GM12891 (cell line): ENCODE measurements at regions not wholly inside any gene's neighbourhood (a gene's known extent, or its start where the extent isn't known, plus 50 kb on each side); places are given as distances from the start of the nearest gene placed in this dataset.
"Not testable (repeated sequence)": the region's sequence is repeated elsewhere in the genome, so short reads cannot be mapped to it uniquely, and the experiment has no call there.

Source experiments
- DNase-seq: peaks from one replicate; pipeline ENCODE4 v3.0.0; 2011; ENCODE audit warnings: low spot score; ENCODE audit not compliant: insufficient read length
- FAIRE-seq: peaks from 2 replicates; lab custom pipeline; 2011; peaks lifted over from hg19 to GRCh38; lab: Jason Lieb, UNC
- PAX5 ChIP-seq: IDR thresholded peaks from 2 replicates; pipeline ENCODE4 v1.6.1; 2011; ENCODE audit warnings: low read length, moderate library complexity, mild to moderate bottlenecking; ENCODE audit not compliant: insufficient read depth, severe bottlenecking
- POLR2A ChIP-seq: IDR thresholded peaks from 2 replicates; pipeline ENCODE4 v1.6.1; 2011; ENCODE audit warnings: low read depth, low read length, control low read depth
- POLR2AphosphoS5 ChIP-seq: IDR thresholded peaks from 2 replicates; pipeline ENCODE4 v1.6.1; 2011; ENCODE audit warnings: low read depth, low read length, control low read depth
- POU2F2 ChIP-seq: IDR thresholded peaks from 2 replicates; pipeline ENCODE4 v1.6.1; 2011; ENCODE audit warnings: low read depth, mild to moderate bottlenecking, control low read depth, low read length, moderate library complexity
- SPI1 ChIP-seq: IDR thresholded peaks from 2 replicates; pipeline ENCODE4 v1.6.1; 2011; ENCODE audit warnings: low read depth, low read length, control low read depth
- TAF1 ChIP-seq: IDR thresholded peaks from 2 replicates; pipeline ENCODE4 v1.6.1; 2011; ENCODE audit warnings: low read depth, low read length, control low read depth

GRCh38 chr3:87969620-87970019 is 89.2 kb downstream of the CGGBP1 start:
- TF ChIP-seq POLR2A (no peak), SPI1 (no peak), POU2F2 (no peak), PAX5 (no peak), POLR2AphosphoS5 (no peak), TAF1 (no peak)
- no peak for FAIRE-seq
- DNase-seq, result no peak

DNA sequence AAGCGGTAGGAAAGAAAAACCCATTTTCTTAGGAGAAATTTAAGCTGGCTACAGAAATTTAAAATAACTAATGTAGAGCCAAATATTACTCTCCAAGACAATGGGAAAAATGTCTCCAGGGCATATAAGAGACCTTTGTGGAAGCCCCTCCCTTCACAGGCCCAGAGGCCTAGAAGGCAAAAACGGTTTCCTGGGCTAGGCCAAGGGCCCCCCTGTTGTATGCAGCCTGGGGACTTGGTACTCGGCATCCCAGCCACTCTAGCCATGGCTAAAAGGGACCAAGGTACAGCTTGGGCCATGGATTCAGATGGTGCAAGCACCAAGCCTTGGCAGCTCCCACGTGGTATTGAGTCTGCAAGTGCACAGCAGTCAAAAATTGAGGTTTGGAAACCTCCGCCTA is 90.1 kb downstream of the CGGBP1 start:
- no peak for DNase-seq
- no peak for FAIRE-seq

DNA sequence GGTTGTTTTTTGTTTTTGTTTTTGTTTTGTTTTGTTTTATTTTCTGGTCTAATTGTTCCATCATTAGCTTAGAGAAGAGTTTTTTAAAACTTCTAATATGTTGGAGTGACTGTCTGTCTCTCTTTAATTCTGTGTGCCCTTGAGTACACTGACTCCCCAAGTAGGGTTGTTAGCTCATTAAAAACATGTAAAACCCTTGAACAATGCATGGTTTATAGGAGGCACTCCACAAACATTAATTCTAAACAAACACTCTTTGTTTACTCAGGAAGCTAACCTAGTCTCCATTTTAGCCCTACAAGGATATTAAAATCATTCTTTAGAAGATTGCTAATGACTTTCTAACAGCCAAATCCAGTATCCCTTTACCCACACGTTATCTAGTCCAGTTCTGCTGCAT is 100.5 kb downstream of the CGGBP1 start:
- TF ChIP-seq POLR2AphosphoS5 (no peak), POU2F2 (no peak), TAF1 (no peak), POLR2A (no peak), SPI1 (no peak), PAX5 (no peak)
- FAIRE-seq (no peak), DNase-seq (no peak)

More for the DNA sequence above, 90.1 kb downstream of the CGGBP1 start:
- no peak for TF ChIP-seq POU2F2
- no peak for TF ChIP-seq POLR2A
- no peak for TF ChIP-seq POLR2AphosphoS5
- no peak for TF ChIP-seq TAF1
- no peak for TF ChIP-seq PAX5
- TF ChIP-seq SPI1, result no peak

GRCh38 chr3:87957575-87957974 is 101.2 kb downstream of the CGGBP1 start:
- DNase-seq (no peak), FAIRE-seq (no peak)
- no peak for TF ChIP-seq POLR2AphosphoS5
- no peak for TF ChIP-seq POU2F2
- no peak for TF ChIP-seq TAF1
- TF ChIP-seq POLR2A, result no peak
- no peak for TF ChIP-seq PAX5
- TF ChIP-seq SPI1, result no peak

DNA sequence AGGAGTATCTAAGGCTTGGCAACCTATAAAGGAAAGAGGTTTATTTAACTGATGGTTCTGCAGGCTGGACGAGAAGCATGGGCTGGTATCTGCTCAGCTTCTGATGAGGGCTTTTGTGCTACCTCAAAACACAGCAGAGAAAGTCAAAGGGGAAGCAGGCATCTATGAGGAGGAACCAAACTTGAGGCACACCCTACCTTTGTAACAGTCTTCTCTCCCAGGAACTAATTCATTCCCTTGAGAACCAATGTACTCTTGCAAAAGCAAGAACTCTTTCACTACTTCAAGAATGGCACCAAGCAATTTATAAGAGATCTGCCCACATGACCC is 109.0 kb downstream of the CGGBP1 start:
- DNase-seq, result no peak
- no peak for FAIRE-seq
- no peak for TF ChIP-seq PAX5
- no peak for TF ChIP-seq POLR2AphosphoS5
- TF ChIP-seq POU2F2, result no peak
- TF ChIP-seq POLR2A, result no peak
- TF ChIP-seq SPI1, result no peak

DNA sequence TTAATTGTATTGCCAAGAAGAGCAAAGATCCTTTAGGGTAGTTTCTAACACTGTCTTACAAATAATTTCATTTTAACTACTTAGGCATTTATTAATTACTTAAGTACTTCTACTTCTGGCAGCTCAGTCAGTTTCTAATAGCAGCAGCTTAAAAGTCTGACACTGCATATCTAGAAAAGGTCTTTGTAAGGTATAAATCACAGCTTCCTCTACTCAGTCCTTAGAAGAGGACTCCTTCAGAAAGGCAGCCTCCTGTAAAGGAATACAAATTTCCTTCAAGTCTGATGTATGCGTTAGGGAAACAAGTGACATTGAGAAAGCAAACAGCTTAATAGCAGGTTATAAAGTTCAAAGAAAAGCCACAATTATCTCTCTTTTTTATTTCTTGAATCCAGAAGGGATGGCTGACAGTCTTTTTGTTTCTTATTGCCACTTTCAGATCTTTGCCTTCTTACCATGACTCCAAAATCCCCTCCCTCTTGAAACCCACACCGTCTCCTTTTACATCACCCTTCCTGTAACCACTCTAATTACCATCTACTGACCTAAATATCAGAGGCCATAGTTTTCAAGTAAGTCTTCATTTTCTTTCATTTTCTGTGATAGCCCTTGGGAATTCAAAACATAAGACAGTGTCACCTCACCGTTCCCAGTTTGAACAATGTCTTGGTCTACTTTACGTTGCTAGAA is 109.5 kb downstream of the CGGBP1 start:
- TF ChIP-seq PAX5, result no peak
- no peak for TF ChIP-seq TAF1
- DNase-seq (no peak), FAIRE-seq (no peak)

DNA sequence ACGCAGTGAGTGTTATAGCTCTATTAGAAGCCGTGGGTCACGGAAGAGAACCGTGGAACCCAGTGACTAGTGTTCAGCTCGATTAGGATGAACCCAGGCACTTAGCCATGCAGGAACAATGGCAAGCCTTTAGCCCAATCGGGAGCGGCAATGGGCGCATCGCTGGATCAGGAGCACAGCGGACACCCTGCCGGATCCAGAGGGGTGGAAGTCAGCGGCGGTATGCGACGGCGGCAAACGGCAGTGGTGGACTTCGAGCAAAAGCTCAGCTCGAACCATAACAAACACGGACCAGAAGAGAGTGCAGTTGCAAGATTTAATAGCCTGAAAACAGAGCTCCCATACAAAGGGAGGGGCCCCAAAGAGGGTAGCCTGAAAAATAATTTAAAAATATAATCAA is 112.8 kb downstream of the CGGBP1 start:
- not testable (repeated sequence) for FAIRE-seq, DNase-seq

- FAIRE-seq, DNase-seq: not testable (repeated sequence)
Observed at GRCh38 chr3:87942256-87942655, 116.5 kb downstream of the CGGBP1 start.

DNA sequence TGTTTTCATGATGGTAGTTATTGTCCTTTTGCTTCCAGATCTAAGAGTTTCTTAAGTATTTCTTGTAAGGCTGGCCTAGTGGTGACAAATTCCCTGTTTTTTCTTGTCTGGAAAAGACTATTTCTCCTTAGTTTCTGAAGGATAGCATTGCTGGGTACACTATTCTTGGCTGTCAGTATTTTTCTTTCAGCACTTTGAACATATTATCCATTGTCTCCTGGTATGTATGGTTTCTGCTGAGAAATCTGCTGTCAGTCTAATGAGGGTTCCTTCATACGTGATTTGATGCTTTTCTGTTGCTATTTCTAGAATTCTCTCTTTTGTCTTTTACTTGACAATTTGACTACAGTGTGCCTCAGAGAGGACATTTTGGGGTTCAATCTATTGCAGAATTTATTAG is 134.3 kb downstream of the CGGBP1 start:
- DNase-seq (no peak), FAIRE-seq (no peak)
- no peak for TF ChIP-seq TAF1
- TF ChIP-seq SPI1, result no peak
- TF ChIP-seq PAX5, result no peak
- TF ChIP-seq POU2F2, result no peak
- no peak for TF ChIP-seq POLR2AphosphoS5
- TF ChIP-seq POLR2A, result no peak

GRCh38 chr3:87920549-87920948 is 138.3 kb downstream of the CGGBP1 start:
- FAIRE-seq, result no peak
- DNase-seq, result no peak
- peak; percentile 56 for TF ChIP-seq SPI1
- TF ChIP-seq POLR2AphosphoS5, result no peak

GRCh38 chr3:87901141-87901540 is 157.7 kb downstream of the CGGBP1 start:
- DNase-seq (no peak), FAIRE-seq (no peak)
- no peak for TF ChIP-seq POU2F2
- no peak for TF ChIP-seq SPI1
- no peak for TF ChIP-seq POLR2A
- no peak for TF ChIP-seq TAF1
- TF ChIP-seq POLR2AphosphoS5, result no peak
- TF ChIP-seq PAX5, result no peak
